Epithelial cell of esophagus (primary cell): ENCODE measurements at regions not wholly inside any gene's neighbourhood (a gene's known extent, or its start where the extent isn't known, plus 50 kb on each side); places are given as distances from the start of the nearest gene placed in this dataset.

Experiments used
- DNase-seq: peaks from one replicate; pipeline ENCODE4 v3.0.0; 2010; ENCODE audit warnings: low read depth
- H3K4me3 ChIP-seq: 2 replicates; pipeline ENCODE4 v1.5.1; 2011; ENCODE audit warnings: mild to moderate bottlenecking, low read length, control low read depth
- TF ChIP-seq, protein P1 (sequence below): IDR thresholded peaks from 2 replicates; pipeline ENCODE4 v1.5.1; 2011; ENCODE audit warnings: low read depth, mild to moderate bottlenecking, low read length, control low read depth, inconsistent platforms; ENCODE audit not compliant: insufficient read depth; ENCODE audit errors: missing control alignments

DNA sequence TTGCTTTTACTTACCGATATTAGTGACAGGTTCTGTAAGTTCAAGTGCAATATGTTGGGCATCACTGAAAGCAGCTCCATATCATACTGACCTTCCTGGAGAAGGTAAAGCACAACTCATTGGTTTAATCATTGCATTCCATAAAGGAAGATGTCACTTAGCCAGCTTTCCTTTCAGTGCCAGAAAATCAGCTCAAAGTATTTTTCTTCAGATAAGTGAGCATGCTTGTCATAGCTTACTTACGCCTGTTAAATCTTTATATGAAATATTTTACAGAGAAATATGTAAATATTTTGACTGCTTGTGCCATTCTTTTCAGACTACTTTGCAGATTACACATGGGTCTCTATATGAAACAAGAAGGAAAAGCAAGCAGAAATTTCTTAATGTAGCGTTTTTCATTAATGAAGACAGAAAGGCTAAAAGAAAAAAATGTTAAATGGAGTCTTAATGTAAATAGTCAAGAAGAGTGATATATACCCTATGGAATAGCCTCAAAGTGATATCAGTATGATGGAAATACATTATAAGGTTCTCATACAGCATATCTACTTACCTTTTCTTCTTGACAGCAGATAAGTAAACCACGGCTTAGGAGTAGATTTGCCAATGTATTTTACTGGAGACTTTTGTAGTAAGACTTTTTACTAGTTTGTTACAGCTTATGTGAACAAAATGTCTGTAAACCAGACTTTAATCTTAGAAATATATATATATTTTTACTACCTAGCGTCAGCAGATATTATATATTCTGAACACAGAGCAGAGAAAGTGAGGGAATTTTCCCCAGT, 649.7 kb downstream of the METTL15 start:
- DNase-seq = peak; percentile 46
- TF ChIP-seq, protein P1, sequence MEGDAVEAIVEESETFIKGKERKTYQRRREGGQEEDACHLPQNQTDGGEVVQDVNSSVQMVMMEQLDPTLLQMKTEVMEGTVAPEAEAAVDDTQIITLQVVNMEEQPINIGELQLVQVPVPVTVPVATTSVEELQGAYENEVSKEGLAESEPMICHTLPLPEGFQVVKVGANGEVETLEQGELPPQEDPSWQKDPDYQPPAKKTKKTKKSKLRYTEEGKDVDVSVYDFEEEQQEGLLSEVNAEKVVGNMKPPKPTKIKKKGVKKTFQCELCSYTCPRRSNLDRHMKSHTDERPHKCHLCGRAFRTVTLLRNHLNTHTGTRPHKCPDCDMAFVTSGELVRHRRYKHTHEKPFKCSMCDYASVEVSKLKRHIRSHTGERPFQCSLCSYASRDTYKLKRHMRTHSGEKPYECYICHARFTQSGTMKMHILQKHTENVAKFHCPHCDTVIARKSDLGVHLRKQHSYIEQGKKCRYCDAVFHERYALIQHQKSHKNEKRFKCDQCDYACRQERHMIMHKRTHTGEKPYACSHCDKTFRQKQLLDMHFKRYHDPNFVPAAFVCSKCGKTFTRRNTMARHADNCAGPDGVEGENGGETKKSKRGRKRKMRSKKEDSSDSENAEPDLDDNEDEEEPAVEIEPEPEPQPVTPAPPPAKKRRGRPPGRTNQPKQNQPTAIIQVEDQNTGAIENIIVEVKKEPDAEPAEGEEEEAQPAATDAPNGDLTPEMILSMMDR = no peak
- no peak overlapping the region for H3K4me3 ChIP-seq

DNA sequence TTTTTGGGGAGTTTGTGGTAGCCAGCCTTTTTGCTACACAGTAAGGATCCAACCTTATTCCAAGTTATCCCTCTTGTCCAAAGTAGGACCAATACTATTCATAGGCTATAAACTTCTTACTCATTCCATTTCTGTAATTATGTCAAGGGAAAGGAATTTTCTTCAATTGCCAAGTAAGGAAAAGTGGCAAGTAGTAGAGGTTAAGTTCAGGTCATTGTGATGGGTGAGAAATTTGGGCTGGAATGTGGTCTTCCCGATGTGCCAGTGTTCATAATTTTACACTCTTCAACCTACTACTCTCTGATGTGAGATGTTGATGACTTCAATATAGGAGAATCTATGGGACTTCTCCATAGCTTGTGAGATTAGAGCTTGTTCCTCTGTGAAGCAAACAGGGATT, 648.8 kb downstream of the METTL15 start:
- no peak overlapping the region for H3K4me3 ChIP-seq
- TF ChIP-seq, protein P1 = no peak
- DNase-seq = peak; percentile 24

DNA sequence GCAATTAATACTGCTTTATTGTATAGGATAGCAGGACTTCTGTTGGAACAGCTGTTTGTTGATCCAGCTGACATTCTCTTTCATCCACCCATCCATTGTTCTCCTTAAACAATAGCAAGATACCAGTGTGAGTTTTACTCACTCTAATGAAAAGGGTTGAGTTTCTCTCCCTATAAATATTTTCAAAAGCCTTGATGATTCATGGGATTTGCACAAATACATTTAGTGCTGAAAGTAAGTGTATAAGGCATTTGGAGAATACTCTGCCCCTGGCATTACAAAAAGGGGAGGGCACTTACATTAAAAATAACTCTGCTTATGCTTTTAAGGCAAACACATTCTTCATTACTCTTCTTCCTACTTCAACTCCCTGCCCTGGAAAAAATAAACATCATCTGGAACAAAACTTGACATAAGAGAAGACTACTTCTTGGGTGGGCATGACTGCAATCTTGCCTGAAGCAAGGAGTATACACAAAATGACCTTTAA, 634.9 kb downstream of the METTL15 start:
- no peak overlapping the region for H3K4me3 ChIP-seq
- peak; percentile 48 for DNase-seq
- TF ChIP-seq, protein P1 = no peak

DNA sequence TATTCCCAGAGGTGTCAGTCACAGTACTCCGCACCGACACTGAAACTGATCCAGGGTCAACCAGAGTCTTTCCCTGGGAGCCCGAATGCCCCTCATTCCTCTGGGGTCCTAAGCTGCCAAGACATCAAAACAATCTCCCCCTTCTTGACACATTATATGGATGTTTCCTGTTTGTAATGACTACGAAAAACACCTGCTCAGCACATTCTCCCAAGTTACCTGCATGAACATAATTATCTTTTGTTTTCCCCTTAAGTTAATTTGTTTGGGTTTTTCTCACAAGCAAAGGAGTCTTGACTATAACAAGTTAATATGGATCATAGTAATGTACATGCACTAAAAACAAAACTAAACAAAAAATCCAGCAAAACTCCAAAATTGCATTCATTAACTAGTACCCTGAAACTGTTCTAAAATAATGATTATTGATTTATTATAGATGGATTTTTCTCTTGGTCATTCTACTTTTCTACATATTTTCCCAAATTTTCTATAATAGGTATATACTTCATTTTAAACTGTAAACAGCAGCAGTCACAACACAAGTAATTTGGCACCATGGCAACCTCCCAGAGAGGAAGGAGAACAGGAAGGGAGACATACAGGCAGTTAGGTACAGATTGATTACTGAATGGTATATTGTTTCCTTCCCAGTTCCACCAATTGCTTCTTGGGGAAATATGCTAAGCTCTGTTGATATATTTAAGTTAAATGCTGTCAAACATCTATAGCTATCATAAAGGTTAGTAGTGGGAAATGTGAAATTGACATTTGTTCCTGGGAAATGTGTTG, 631.5 kb downstream of the METTL15 start:
- no peak for DNase-seq
- no peak overlapping the region for H3K4me3 ChIP-seq
- TF ChIP-seq, protein P1 = no peak

DNA sequence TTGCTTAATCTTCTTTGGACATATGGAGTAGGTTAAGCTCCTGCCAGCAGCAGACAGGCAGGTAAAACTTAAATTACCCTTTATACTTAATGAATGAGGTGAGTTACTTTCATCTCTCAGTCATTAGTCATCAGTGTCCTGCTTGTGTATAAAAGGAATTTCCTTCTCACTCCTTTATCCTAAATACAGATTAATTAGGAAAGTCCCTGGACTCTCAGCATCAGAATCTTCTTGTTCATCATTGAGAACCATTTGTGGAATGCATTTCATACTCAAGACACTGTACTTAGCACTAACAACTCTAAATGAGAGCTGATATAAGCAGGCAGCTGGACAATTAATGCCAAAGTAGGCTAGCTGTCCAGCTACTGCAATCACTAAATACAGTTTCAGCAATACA, 630.4 kb downstream of the METTL15 start:
- DNase-seq = peak; percentile 61
- TF ChIP-seq, protein P1 = no peak
- no peak overlapping the region for H3K4me3 ChIP-seq

DNA sequence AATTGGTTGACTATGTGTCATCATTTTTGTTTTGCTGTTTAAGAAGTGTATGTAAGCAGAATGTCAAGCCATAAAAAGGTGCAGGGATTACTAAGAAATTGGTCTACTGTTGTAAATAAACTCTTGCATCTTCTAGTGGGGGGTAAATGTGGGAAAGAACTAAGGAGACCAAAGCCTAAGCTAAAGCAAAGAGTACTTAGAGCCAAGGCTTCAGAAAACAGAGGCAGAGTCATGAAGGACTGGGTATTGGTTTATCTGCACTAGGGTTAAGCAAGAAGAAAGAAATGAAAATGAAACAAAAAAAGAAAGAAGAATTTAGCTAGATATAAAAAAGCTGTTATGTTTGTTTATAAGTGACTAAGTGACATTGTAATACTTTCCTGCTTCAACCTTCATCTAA, 628.1 kb downstream of the METTL15 start:
- no peak for DNase-seq
- no peak overlapping the region for H3K4me3 ChIP-seq
- TF ChIP-seq, protein P1 = no peak
